ENCODE measurements at regions not wholly inside any gene's neighbourhood (a gene's known extent, or its start where the extent isn't known, plus 50 kb on each side); places are given as distances from the start of the nearest gene placed in this dataset.
A peak's percentile ranks its signal among the peaks of the same experiment; 100 is the strongest.
"Not testable (repeated sequence)": the region's sequence is repeated elsewhere in the genome, so short reads cannot be mapped to it uniquely, and the experiment has no call there.

DNA sequence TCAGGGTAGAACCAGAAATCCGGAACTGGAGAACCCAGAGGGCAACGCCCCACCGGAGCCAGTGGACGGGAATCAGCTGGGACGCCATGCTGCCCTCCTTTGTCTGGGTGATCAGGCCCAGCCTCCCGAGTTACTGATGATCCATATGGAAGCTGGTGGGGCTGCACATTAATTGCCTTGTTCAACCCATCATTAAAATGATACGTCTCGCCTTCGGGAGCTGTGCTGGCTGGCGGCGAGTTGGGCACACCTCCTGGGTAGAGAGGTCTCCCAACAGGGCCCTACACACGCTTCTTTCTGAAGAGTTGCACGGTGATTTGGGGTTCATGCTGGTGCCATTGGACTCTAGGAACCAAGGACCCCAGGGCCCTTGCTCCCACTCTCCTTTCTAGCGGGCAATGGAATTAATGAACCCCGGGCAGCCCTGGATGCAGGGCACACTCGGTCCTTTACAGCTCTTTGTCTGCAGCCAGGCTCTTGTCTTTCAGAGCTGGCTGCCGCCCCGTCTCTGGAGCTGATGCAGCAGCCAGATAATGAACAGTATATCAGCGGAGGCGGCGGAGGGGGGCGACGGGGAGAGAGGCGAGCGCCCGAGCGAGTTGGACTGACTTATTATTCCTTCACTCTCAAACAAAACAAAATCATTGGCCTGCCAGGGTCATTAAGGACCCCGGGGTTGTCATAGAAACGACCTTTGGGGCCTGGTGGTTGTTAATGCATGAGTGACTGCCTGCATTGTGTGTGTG is 412.2 kb upstream of the ZMIZ1 start:
- DNase-seq (ENCODE audit: low spot score) (peak; percentile 74), ATAC-seq (peak; percentile 64)
- intact Hi-C loops (cut with DNase I): no loop called here

DNA sequence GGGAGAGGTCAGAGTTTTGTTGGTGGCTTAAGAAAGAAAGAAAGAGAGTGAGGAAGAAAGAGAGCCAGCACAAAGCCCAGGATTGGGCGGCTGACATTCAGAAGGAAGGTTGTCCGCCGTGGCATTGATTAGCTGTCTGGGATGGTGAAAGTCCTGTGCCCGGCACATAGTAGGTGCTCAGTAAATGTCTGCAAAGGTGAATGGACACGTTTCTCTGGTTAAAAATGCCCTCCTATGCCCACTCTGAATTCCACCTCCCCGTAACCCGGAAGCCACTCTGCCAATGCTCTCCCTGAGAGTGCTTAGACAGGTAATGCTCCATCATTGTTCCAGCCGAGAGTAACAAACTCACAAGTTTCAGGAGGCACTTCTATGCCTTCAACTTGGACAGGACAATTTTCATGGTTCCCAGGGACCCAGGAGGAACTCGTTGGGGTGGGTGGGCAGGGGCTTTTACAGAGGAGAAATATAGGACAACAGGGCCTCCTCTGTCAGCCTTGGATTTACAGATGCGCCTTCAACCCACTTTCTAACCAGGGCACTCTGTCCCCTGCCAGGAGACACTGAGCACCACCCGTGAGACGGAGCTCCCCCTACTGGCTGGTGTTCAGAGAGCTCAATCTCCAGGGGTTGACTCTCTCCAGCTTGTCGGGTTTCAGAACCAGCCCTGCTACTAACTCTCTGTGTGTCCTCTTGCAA is 411.5 kb upstream of the ZMIZ1 start:
- intact Hi-C loops (cut with DNase I): no loop called here
- ATAC-seq (peak; percentile 83), DNase-seq (ENCODE audit: low spot score) (peak; percentile 89)

DNA sequence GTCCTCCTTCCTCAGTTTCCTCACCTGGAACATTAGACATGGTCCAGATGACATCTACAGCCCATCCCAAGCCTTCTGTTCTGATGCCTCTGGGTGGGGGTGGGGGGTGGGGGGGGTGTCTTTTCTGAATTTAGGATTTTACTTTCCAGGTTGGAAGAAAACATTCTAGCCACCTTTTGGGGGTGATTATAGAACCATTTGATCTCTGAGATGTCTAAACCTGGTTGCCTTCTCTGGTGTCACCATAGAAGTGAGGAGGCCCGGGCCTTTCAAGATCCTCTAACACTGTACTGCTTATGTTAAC is 411.0 kb upstream of the ZMIZ1 start:
- ATAC-seq (no peak), DNase-seq (ENCODE audit: low spot score) (no peak)
- intact Hi-C loops (cut with DNase I): no loop called here

DNA sequence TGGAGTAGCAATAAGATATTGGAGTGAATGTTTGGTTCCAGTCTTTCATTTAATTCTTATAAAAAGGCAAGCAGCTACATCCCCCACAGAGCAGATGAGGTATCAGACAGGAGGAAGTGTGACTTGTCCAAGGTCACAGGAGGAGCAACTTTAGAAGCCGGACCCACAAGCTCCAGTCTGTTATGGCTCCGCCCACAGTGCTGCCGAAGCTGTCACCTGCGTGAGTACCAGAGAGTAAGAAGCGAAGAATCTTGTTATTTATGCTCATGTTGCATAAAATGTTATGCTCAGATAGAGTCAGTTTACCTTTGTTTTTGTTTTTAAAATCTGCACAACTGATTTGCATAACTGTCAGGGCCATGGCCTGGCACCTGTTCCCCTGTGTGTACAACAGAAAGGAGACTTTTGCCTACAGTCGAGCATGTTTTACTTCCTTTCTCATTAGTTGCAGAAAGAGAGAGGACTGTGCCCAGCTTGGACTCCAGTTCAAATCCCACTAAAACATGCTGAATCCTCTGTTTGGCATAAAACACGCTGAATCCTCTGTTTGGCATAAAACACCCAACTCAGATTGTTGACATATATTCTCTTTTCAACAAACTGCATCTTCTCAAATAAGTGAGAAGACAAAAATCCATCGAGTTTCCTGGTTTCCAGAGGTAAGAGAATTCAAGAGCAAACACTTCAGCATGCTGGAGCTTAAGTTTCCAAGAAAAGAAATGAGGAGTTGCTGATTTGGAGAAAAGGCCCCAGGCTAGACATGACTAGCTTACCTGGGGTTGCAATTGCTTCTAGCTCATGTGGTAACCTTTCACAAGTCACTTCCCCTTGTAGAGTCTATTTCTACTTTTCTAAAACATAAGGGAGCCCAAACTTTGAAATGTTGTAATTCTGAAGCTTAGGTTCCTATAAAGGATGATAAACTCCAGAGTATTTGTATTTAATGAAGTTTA is 409.8 kb upstream of the ZMIZ1 start:
- no peak for DNase-seq (ENCODE audit: low spot score)
- ATAC-seq: no peak
- intact Hi-C loops (cut with DNase I): no loop called here

DNA sequence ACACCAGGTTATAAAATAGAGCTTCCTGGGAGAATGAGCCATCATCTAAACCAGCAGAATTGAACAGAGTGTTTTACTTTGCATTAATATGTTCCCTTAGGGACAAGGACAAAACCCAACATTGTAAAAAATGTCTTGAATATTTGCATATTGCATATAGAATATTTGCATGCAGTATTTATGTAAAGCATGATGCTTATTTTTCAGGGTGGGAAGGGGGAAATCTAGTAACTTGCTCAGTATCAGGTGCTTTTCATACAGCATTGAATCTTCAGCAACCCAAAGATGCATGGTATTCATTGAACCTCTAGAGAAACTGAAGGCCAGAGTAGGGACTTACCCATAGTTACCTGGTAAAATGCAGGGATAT is 409.2 kb upstream of the ZMIZ1 start:
- ATAC-seq: no peak

DNA sequence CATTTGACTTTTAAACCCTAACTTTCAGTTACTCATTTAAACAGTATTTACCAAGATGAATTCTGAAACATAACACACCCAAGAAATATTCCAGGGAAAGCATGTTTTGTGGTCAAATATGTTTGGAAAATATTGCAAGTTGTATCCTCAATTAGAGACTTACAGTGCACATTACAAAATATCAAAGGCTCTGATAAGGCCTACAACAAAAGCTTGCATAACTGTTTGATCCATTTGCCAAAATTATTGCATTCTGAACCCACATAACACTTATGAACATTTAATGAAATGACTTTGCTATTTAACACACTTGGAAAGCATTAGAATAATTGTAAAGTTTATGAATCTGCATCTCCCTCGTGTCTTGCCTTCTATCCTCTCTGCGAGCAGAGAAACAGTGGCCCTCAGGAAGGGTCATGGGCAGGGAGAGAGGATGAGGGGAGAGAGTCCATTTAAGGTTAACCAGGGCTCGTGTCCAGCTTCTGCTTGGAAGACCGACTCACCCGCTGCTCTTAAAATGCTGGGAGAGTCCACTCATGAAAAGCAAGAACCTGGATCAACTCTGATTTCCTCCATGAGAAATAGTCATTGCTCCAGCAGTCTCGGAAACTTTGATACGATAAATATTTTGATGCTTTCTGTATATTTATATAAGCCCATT is 408.2 kb upstream of the ZMIZ1 start:
- intact Hi-C loops (cut with DNase I): no loop called here

More for the DNA sequence above, 409.2 kb upstream of the ZMIZ1 start:
- intact Hi-C loops (cut with DNase I): no loop called here
- DNase-seq (ENCODE audit: low spot score): no peak

DNA sequence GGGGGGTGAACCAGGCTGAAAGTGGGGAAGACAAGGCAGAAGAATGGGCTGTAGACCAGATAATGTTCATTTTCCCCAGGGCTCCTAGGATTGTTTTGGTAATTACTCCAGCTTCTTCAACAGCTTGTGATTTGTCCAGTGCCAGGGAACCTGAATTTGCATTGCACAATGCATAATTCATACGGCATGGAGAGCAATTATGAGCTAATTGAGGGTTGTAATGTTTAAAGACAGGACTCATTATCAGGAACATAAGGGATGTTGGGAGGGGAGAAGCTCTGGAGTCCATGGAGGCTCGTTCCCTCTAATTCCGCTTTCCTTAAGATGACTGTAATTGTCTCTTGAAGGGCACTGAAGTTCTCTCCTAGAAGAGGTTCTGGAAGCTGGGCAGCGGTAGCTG is 405.0 kb upstream of the ZMIZ1 start:
- no peak for DNase-seq (ENCODE audit: low spot score)
- intact Hi-C loops (cut with DNase I): no loop called here
- no peak for ATAC-seq

More for the DNA sequence above, 408.2 kb upstream of the ZMIZ1 start:
- no peak for DNase-seq (ENCODE audit: low spot score)
- ATAC-seq: peak; percentile 77

DNA sequence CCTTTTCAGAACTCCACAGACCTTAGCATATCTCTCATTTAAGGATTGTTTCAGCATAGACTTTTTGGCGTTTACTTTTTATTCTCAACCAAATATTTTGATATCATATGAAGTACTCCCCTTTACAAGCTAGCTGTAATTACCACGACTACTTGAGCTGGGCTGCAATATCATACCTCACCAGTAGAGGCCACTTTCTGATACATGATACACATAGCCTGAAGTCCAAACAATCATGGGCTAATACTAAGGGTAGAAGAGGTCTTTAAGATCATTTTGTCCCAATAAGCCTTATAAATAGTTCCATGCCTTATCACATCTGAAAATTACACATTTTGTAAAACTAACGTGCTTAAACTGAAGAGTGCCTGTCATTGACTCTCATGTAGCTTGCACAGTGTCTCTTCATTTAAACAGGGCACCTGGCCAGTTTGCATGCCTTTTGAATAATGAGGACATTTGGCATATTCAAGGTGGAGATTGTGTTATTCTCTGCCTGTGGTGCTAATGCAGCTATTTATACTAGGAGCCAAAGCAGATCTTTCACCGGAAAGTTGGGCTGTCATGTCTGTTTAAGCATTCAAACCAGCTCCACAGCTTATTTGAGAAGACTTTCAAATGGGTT is 403.7 kb upstream of the ZMIZ1 start:
- no peak for ATAC-seq
- DNase-seq (ENCODE audit: low spot score): no peak
- intact Hi-C loops (cut with DNase I): no loop called here

DNA sequence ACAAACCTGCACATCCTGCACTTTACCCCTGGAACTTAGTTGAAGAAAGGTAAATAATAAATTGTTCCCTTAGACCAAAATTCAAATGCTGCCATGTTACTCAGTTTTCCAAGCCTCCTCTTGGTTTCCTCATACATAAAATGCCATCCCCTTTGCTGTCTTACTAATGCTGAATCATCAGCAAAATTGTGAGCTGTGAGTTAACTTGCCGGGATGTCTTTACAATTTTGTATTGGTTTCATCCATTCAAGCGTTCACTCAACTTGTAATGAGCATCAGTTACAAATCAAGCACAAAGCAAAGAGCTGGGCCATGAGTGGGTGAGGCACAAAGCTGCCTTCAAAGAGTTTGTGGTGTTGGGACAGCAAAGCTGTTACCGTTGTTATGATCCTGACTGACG is 395.8 kb upstream of the ZMIZ1 start:
- ATAC-seq (no peak), DNase-seq (ENCODE audit: low spot score) (no peak)
- intact Hi-C loops (cut with DNase I): no loop called here

DNA sequence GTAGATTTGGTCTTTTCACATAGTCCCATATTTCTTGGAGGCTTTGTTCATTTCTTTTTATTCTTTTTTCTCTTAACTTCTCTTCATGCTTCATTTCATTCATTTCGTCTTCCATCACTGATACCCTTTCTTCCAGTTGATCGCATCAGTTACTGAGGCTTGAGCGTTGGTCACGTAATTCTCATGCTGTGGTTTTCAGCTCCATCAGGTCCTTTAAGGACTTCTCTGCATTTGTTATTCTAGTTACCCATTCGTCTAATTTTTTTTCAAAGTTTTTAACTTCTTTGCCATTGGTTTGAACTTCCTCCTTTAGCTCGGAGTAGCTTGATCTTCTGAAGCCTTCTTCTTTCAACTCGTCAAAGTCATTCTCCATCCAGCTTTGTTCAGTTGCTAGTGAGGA is 387.6 kb upstream of the ZMIZ1 start:
- ATAC-seq; DNase-seq (ENCODE audit: low spot score); intact Hi-C loops (cut with DNase I): not testable (repeated sequence)

DNA sequence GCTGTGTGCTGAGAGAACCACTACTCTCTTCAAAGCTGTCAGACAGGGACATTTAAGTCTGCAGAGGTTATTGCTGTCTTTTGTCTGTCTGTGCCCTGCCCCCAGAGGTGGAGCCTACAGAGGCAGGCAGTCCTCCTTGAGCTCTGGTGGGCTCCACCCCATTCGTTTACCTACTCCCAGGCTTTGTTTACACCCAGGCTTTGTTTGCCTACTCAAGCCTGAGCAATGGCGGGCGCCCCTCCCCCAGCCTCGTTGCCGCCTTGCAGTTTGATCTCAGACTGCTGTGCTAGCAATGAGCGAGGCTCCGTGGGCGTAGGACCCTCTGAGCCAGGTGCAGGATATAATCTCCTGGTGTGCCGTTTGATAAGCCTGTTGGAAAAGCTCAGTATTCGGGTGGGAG is 386.8 kb upstream of the ZMIZ1 start:
- DNase-seq (ENCODE audit: low spot score); ATAC-seq; intact Hi-C loops (cut with DNase I): not testable (repeated sequence)

DNA sequence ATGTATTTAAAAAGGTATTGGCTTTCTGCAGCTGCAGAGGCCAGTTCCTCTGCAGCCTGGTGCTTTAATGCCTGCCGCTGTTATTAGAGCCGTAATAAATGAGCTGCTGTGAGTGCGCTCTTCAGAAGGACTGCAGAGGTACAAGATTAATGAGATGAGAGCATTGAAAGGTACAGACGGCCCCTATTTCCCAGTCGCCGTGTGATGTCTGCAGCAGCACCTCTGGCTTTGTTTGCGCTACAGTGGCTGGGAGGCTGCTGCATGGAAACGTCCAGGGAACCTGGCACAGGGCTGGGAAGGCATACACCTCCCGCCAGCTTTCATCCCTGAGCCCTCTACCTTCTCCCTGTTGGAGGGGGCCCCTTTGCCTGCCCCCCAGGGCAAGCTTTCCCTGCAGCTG is 383.8 kb upstream of the ZMIZ1 start:
- intact Hi-C loops (cut with DNase I): no loop called here
- ATAC-seq: no peak
- DNase-seq (ENCODE audit: low spot score): no peak

DNA sequence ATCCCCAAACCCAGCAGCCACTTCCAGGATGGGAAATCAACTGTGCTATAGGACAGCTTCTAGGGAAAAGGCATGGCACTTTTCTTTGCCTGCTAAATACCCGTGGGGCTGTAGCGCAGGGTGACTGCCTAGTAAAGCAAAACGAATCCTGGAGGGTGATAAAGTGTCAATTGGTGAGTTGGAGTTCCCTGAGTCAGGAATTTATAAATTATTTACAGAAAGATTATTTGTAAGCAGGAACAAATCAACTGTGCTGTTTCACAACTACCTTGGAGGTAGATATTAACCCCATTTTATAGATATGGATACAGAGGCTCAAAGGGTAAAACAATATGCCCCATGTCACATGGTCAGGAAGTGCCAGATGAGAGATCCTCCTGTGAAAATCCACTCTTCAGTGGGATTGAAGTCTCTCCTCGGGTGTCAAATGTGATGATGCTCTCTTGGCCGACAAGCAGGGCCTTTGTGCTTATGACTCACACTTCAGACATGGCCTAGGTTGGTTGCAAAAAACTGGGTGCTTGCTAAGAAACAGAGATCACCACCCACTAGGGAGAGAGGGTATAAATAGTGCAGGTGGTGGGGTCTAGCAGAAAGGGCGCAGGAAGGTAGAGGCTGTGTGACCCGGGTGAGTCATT is 383.2 kb upstream of the ZMIZ1 start:
- no peak for DNase-seq (ENCODE audit: low spot score)
- no peak for ATAC-seq
- intact Hi-C loops (cut with DNase I): no loop called here

DNA sequence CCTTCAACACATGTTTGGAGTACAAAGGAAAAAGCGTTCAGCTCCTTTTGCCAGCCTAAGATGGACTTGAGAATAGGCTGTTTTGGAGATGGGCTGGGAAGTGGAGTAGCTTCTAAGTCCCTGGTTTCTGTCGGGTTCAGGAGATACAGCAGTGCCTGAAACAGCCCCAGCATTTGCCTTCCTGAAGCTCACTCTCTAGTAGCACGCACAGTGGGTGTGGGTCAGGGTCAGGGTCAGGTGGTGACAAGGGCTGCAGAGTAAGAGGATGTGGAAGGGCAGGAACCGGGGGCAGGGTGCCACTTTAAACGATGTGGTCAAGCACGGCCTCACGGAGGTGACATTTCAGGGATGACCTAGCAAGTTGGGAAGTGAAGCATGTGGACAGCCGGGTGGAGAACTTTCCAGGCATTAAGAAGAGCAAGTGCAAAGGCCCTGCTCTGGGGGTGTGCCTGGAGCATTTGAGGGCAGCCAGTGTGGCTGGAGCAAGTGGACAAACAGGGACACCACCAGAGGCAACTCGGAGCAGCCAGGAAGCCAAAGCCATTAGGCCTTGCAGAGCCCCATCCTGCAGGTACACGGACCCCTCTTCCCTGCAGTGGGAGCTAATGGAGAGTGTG is 382.2 kb upstream of the ZMIZ1 start:
- intact Hi-C loops (cut with DNase I): no loop called here
- ATAC-seq: no peak
- no peak for DNase-seq (ENCODE audit: low spot score)

DNA sequence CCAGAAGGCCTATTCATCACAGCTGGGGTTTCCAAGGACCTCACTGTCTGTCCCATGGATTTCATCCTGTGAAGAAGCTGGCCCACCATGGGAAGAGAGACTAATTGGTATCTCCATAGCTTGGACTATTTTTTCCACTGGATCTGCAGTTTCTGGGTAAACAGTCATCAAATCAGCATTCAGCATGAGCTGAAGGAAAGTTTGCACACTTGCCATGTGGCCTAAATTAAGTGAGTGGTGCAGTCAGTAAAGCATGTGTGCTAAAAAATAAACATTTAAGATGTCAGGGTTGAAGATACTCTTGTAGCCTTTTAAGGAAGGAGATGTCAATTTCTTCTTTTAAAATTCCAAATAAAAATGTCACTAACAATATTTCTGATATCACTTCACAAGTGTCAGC is 381.1 kb upstream of the ZMIZ1 start:
- ATAC-seq (no peak), DNase-seq (ENCODE audit: low spot score) (no peak)
- intact Hi-C loops (cut with DNase I): no loop called here

DNA sequence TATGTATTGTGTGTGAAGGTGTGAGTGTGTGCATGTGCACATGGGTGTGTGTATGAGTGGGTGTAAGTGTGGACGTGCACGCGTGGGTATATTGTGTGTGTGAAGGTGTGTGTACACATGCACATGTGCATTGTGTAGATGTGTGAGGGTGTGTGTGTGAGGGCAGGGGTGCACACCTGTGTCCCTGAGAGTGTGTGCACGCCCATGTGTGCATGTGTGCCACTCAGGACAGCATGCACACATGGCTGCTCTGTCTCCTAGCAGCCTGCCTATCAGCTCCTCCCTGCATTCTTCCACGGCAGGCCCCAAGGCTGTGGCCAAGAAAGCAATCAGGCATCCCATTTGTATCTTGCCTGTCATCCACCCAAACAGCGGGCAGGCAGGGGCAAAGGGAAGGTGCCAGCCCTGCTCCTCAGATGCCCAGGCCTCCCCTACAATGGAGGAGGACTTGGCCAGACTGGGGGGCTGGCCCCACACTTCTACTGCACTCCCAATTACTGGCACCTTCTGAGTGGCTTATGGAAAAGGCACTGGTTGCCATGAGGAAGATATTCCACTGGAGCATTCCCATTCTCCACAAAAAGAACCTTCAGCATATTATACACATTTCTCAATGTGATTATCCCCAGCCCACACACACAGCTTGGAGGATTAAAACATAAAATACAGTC is 380.4 kb upstream of the ZMIZ1 start:
- intact Hi-C loops (cut with DNase I): no loop called here
- DNase-seq (ENCODE audit: low spot score) (no peak), ATAC-seq (no peak)

DNA sequence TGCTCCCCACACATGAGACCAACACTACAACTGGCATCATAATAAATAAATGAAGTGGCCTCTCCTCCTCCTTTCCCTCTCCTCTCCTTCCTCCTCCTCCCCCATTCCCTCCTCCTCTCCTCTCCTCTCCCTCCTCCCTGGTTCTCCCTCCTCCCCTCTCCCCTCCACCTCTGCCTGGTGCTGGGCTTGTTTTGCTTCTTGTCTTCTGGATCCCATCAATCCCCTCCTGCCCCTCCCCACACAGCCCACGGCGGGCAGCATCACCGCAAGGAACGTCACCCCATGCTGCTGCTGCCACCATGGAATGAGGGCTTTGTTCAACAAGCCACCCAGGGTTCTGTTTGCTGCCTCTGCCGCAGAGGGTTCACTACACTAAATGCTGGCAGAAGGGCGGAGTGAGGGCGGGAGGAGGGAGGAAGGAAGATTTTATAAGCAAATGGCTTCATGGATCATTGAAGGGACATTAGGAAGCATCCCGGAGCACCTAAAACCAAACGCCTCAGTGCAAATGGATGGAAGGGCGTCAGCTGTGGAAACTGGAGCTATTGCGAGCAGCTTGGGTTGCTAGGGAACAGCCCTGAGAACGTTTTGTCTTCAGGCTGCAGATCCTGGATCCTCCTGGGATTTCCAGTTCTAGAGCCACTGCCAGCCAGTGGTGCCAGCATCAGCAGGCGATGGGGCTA is 379.7 kb upstream of the ZMIZ1 start:
- DNase-seq (ENCODE audit: low spot score): no peak
- intact Hi-C loops (cut with DNase I): no loop called here
- peak; percentile 88 for ATAC-seq

Measured in sciatic nerve (tissue), 2 donors.